ENCODE measurements at regions not wholly inside any gene's neighbourhood (a gene's known extent, or its start where the extent isn't known, plus 50 kb on each side); places are given as distances from the start of the nearest gene placed in this dataset.
"Not testable (repeated sequence)": the region's sequence is repeated elsewhere in the genome, so short reads cannot be mapped to it uniquely, and the experiment has no call there.

DNA sequence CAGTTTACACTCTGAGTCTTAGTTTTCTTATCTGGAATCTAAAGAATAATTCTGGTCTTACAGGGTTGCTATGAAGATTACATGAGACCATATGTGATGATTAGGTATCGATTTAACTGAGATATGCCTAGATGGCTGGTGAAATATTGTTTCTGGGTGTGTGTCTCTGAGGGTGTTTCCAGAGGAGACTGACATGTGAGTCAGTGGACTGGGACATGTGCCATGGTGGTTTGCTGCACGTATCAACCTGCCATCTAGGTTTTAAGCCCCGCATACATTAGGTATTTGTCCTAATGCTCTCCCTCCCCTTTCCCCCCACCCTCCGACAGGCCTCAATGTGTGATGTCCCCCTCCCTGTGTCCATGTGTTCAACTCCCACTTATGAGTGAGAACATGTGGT is 186.0 kb upstream of the CXorf66 start:
- Histone ChIP-seq H3K27me3 (no peaks in the 10 kb centered on the region), H3K9me3 (no peaks in the 10 kb centered on the region), H3K4me1 (ENCODE audit: control insufficient read depth in 1 of 2, insufficient read depth in 1 of 2, low read depth in 1 of 2, low read length in 1 of 2) (no peaks in the 10 kb centered on the region), H3K4me3 (ENCODE audit: low read depth in 1 of 2, low read length in 1 of 2) (no peak overlapping the region), H3K36me3 (no peaks in the 10 kb centered on the region), H3K27ac (no peak overlapping the region)
- TF ChIP-seq, protein P1, sequence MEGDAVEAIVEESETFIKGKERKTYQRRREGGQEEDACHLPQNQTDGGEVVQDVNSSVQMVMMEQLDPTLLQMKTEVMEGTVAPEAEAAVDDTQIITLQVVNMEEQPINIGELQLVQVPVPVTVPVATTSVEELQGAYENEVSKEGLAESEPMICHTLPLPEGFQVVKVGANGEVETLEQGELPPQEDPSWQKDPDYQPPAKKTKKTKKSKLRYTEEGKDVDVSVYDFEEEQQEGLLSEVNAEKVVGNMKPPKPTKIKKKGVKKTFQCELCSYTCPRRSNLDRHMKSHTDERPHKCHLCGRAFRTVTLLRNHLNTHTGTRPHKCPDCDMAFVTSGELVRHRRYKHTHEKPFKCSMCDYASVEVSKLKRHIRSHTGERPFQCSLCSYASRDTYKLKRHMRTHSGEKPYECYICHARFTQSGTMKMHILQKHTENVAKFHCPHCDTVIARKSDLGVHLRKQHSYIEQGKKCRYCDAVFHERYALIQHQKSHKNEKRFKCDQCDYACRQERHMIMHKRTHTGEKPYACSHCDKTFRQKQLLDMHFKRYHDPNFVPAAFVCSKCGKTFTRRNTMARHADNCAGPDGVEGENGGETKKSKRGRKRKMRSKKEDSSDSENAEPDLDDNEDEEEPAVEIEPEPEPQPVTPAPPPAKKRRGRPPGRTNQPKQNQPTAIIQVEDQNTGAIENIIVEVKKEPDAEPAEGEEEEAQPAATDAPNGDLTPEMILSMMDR (IDR thresholded peaks at IDR 0.05) = no peak

DNA sequence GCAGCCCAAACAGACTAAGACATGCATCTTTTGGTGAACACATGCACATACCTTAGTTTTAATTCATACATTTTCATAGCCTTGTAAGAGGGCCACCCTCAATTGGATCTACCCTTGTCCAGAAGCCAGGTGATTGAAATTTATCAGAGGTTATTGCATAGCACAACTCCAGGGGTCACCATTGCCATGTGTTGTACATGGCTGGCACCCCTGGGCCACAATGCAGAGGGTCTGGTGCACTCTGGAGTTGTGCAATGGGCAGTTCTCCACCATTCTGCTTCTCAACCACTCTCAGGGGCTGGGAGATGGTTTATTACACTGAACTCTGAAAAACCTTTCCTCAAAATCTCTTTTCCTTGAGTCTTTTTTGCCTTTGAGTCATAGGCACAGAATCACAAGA is 184.4 kb upstream of the CXorf66 start:
- Histone ChIP-seq H3K4me3 (ENCODE audit: low read depth in 1 of 2, low read length in 1 of 2) (no peak overlapping the region), H3K4me1 (ENCODE audit: control insufficient read depth in 1 of 2, insufficient read depth in 1 of 2, low read depth in 1 of 2, low read length in 1 of 2) (no peaks in the 10 kb centered on the region), H3K9me3 (no peaks in the 10 kb centered on the region), H3K36me3 (no peaks in the 10 kb centered on the region), H3K27me3 (no peaks in the 10 kb centered on the region), H3K27ac (no peak overlapping the region)
- TF ChIP-seq, protein P1 (IDR thresholded peaks at IDR 0.05) = no peak

DNA sequence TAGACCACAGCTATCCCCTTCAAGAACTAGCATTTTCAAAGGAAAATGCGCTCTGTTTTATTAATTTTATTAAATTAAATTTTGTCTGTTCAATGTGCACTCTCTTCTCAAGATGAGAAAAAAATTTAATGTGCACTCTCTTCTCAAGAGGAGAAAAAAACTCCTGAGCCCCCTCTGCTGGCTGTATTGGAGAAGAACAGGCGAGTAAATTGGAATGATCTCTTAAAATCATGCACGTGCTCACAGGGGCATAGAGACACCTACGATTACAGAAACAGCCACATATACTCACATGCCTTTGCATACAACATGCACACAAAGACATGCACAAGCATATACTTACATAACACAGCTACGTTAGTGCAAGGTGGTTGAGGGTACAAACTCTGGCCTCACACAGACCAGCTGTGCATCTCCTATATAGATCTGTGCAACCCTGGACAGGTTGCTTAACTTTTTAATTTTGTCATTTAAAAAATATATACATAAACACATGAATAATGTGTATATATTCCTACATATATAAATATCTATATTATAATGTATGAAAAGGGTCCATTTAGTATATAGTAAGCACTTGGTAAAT is 176.2 kb upstream of the CXorf66 start:
- H3K4me3 ChIP-seq (ENCODE audit: low read depth in 1 of 2, low read length in 1 of 2) = no peak overlapping the region
- H3K36me3 ChIP-seq = no peaks in the 10 kb centered on the region
- TF ChIP-seq, protein P1 (IDR thresholded peaks at IDR 0.05) = no peak

DNA sequence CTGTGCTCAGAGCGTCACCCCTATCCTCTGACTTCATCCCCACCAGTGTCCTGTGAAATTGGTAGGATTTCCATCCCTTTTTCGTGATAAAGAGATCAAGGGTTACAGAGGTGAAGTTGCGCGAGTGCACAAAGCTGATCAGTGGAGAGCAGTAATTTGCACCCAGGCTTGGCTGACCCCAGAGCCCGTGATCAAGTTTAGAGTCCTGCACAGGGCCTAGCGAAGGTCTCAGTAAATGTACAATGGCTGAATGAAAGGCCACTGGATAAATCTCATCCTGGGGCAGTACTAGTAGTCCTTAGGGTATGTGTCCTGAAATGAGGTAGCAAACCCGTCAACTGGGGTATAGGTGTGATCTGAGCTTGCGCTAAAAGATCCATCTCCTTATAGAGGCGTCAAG is 173.2 kb upstream of the CXorf66 start:
- H3K27ac ChIP-seq; H3K9me3 ChIP-seq; H3K4me3 ChIP-seq (ENCODE audit: low read depth in 1 of 2, low read length in 1 of 2); H3K27me3 ChIP-seq; H3K36me3 ChIP-seq; H3K4me1 ChIP-seq (ENCODE audit: control insufficient read depth in 1 of 2, insufficient read depth in 1 of 2, low read depth in 1 of 2, low read length in 1 of 2): not testable (repeated sequence)

More for the DNA sequence above, 176.2 kb upstream of the CXorf66 start:
- no peaks in the 10 kb centered on the region for H3K4me1 ChIP-seq (ENCODE audit: control insufficient read depth in 1 of 2, insufficient read depth in 1 of 2, low read depth in 1 of 2, low read length in 1 of 2)
- H3K27ac ChIP-seq = no peak overlapping the region
- H3K27me3 ChIP-seq = no peaks in the 10 kb centered on the region
- no peaks in the 10 kb centered on the region for H3K9me3 ChIP-seq

DNA sequence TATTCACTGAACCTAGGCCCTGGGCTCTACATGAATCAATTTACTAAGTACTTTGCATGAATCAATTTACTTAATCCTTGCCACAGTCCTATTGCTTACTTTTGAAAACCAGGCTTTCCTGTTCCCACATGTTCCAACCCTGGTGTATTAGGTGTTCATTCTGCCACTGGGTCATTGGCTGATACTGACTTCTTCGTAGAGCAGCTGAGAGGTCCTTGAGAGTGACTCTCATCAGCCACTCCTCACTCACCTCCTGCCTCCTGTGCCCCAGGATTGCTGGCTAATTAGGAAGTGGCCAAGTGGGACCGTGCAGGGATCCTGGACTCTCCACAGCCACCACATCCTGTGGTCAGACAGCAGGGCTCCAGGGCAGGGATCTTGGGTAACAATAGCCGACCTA is 172.7 kb upstream of the CXorf66 start:
- not testable (repeated sequence) for H3K27me3 ChIP-seq; H3K9me3 ChIP-seq; H3K27ac ChIP-seq; H3K4me1 ChIP-seq (ENCODE audit: control insufficient read depth in 1 of 2, insufficient read depth in 1 of 2, low read depth in 1 of 2, low read length in 1 of 2); H3K4me3 ChIP-seq (ENCODE audit: low read depth in 1 of 2, low read length in 1 of 2); H3K36me3 ChIP-seq

DNA sequence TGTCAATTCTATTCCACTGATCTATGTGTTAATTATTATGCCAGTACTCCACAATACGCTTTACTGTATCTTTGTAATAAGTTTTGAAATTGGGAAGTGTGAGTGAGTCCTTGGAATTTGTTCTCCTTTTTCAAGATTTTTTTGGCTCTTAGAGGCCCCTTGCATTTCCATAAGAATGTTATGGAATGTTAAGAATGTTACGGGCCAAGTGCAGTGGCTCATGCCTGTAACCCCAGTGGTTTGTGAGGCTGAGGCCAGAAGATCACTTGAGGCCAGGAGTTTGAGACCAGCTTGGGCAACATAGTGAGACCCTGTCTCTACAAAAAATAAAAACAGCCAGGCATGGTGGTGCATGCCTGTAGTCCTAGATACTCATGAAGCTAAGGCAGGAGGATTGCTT is 167.6 kb upstream of the CXorf66 start:
- TF ChIP-seq, protein P1 (IDR thresholded peaks at IDR 0.05) = no peak
- no peaks in the 10 kb centered on the region for H3K36me3 ChIP-seq
- no peak overlapping the region for H3K4me3 ChIP-seq (ENCODE audit: low read depth in 1 of 2, low read length in 1 of 2)
- H3K27me3 ChIP-seq = no peaks in the 10 kb centered on the region
- no peaks in the 10 kb centered on the region for H3K9me3 ChIP-seq
- H3K27ac ChIP-seq = no peak overlapping the region
- no peaks in the 10 kb centered on the region for H3K4me1 ChIP-seq (ENCODE audit: control insufficient read depth in 1 of 2, insufficient read depth in 1 of 2, low read depth in 1 of 2, low read length in 1 of 2)

DNA sequence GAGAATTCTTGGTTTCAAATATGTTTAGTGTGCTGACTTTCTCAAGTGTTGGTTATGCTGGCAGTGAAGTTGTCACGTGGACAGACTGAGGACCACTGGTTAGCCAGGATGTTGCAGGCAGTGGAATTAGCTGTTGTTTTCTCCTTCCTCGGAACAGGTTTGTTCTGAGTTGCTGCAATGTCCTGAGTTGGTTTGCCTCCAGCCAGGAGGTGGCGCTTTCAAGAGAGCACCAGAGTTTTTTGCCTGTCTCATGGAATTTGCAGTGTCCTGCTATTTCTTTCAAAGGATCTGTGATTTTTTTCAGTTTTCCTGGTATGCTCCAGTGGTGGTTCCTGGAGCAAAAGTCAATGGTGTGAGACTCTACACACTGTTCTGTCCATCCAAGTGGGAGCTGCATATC is 158.1 kb upstream of the CXorf66 start:
- H3K9me3 ChIP-seq = no peaks in the 10 kb centered on the region
- no peak overlapping the region for H3K27ac ChIP-seq
- no peaks in the 10 kb centered on the region for H3K36me3 ChIP-seq
- H3K27me3 ChIP-seq = no peaks in the 10 kb centered on the region
- no peaks in the 10 kb centered on the region for H3K4me1 ChIP-seq (ENCODE audit: control insufficient read depth in 1 of 2, insufficient read depth in 1 of 2, low read depth in 1 of 2, low read length in 1 of 2)
- no peak overlapping the region for H3K4me3 ChIP-seq (ENCODE audit: low read depth in 1 of 2, low read length in 1 of 2)
- TF ChIP-seq, protein P1 (IDR thresholded peaks at IDR 0.05) = no peak

DNA sequence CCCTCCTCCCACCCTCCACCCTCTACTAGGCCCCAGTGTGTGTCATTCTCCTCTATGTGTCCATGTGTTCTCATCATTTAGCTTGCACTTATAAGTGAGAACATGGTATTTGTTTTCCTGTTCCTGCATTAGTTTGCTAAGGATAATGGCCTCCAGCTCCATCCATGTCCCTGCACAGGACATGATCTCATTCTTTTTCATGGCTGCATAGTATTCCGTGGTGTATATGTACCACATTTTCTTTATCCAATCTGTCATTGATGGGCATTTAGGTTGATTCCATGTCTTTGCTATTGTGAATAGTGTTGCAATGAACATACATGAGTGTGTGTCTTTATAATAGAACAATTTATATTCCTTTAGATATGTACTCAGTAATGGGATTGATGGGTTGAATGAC is 148.7 kb upstream of the CXorf66 start:
- H3K27me3 ChIP-seq; H3K36me3 ChIP-seq; H3K9me3 ChIP-seq; H3K27ac ChIP-seq; H3K4me1 ChIP-seq (ENCODE audit: control insufficient read depth in 1 of 2, insufficient read depth in 1 of 2, low read depth in 1 of 2, low read length in 1 of 2); H3K4me3 ChIP-seq (ENCODE audit: low read depth in 1 of 2, low read length in 1 of 2): not testable (repeated sequence)
